T-helper 1 cell (primary cell): ENCODE measurements at regions not wholly inside any gene's neighbourhood (a gene's known extent, or its start where the extent isn't known, plus 50 kb on each side); places are given as distances from the start of the nearest gene placed in this dataset.
"Not testable (repeated sequence)": the region's sequence is repeated elsewhere in the genome, so short reads cannot be mapped to it uniquely, and the experiment has no call there.

Experiments used
- DNase-seq, 5 donors: peaks; one replicate each; pipeline ENCODE4 v3.0.0-alpha.2; 2012 to 2020

- DNase-seq: no peak
Observed at GRCh38 chr11:34001557-34002064, 49.9 kb upstream of the CAPRIN1 start.

- DNase-seq: no peak
Observed at GRCh38 chr11:33999393-33999792, 52.1 kb upstream of the CAPRIN1 start.

GRCh38 chr11:33997584-33998251, 53.8 kb upstream of the CAPRIN1 start:
- no peak for DNase-seq

GRCh38 chr11:33996498-33997454, 54.8 kb upstream of the CAPRIN1 start:
- peak; percentile 21 to 66 (median 59) for DNase-seq

GRCh38 chr11:33994937-33995336, 56.6 kb upstream of the CAPRIN1 start:
- no peak for DNase-seq

GRCh38 chr11:33991136-33991535, 60.4 kb upstream of the CAPRIN1 start:
- DNase-seq: not testable (repeated sequence)

GRCh38 chr11:33990131-33990530, 61.4 kb upstream of the CAPRIN1 start:
- not testable (repeated sequence) for DNase-seq

- no peak for DNase-seq
Observed at GRCh38 chr11:33989461-33989860, 62.1 kb upstream of the CAPRIN1 start.

GRCh38 chr11:33988586-33989370, 62.8 kb upstream of the CAPRIN1 start:
- no peak for DNase-seq

GRCh38 chr11:33987975-33988580, 63.5 kb upstream of the CAPRIN1 start:
- peak; percentile 46 to 71 (median 58) for DNase-seq

- no peak for DNase-seq
Observed at GRCh38 chr11:33987545-33987944, 64.0 kb upstream of the CAPRIN1 start.

- not testable (repeated sequence) for DNase-seq
Observed at GRCh38 chr11:33986597-33987501, 64.7 kb upstream of the CAPRIN1 start.

- DNase-seq: no peak
Observed at GRCh38 chr11:33984682-33985389, 66.7 kb upstream of the CAPRIN1 start.

- no peak for DNase-seq
Observed at GRCh38 chr11:33982661-33983060, 68.9 kb upstream of the CAPRIN1 start.

- no peak for DNase-seq
Observed at GRCh38 chr11:33980897-33981296, 70.6 kb upstream of the CAPRIN1 start.

- DNase-seq: no peak
Observed at GRCh38 chr11:33978376-33978775, 73.2 kb upstream of the CAPRIN1 start.

- no peak for DNase-seq
Observed at GRCh38 chr11:33977676-33978075, 73.9 kb upstream of the CAPRIN1 start.

GRCh38 chr11:33976495-33977199, 74.9 kb upstream of the CAPRIN1 start:
- DNase-seq: no peak

- no peak for DNase-seq
Observed at GRCh38 chr11:33974804-33975203, 76.7 kb upstream of the CAPRIN1 start.

GRCh38 chr11:33971530-33971929, 79.7 kb upstream of the LMO2 start:
- DNase-seq: not testable (repeated sequence)
